ENCODE measurements at regions not wholly inside any gene's neighbourhood (a gene's known extent, or its start where the extent isn't known, plus 50 kb on each side); places are given as distances from the start of the nearest gene placed in this dataset.

DNA sequence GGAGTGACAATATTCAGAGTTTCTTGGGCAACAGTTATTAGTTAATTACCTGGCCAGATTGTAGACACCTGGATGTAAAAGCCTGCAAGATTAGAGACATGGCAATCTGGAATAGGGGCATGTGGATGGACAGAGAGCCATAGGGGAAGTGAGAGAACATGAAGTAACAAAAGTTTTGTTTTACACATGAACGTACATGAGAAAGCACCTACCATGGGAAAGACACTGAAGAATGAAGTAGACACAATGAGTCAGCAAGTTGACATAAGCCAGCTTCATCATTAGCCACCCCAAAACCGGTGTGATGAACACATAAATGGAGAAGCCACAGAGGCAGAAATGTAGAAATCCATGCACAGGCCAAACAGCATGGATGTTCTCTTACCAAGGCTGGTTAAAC lies 462.1 kb upstream of the C1orf87 start:
- Histone ChIP-seq H2BK15ac (ENCODE audit: low read length) (no peak overlapping the region), H3K27ac (ENCODE audit: low read depth, low read length) (no peak overlapping the region), H2AK5ac (ENCODE audit: low read depth, low read length) (no peak overlapping the region), H3K56ac (replicated peaks; ENCODE audit: insufficient read length, low read depth, low read length) (no peak overlapping the region), H3K23ac (ENCODE audit: insufficient read length) (no peak overlapping the region), H3K4me2 (ENCODE audit: insufficient read depth in 1 of 2, low read depth in 2 of 2, low read length in 2 of 2) (no peak overlapping the region), H2BK12ac (ENCODE audit: low read depth, low read length) (no peak overlapping the region), H3K9me3 (ENCODE audit: insufficient read depth in 2 of 2, low read depth in 1 of 2, low read length in 1 of 2) (no peaks in the 10 kb centered on the region), H3K79me1 (ENCODE audit: low read depth, low read length) (no peaks in the 10 kb centered on the region), H3K9ac (replicated peaks in 1 of 4; ENCODE audit: extremely low read depth in 1 of 4, low read depth in 3 of 4, low read length in 3 of 4) (no peak overlapping the region), H3K4ac (replicated peaks; ENCODE audit: insufficient read length, low read depth, low read length) (no peak overlapping the region), H4K5ac (ENCODE audit: insufficient read length, low read depth, low read length) (no peak overlapping the region), H2AFZ (ENCODE audit: low read length) (no peak overlapping the region), H3K18ac (ENCODE audit: extremely low read depth, low read length) (no peak overlapping the region), H4K8ac (ENCODE audit: extremely low read depth, insufficient read depth, low read length) (no peak overlapping the region), H4K20me1 (replicated peaks in 1 of 2; ENCODE audit: control insufficient read depth in 1 of 2, insufficient read depth in 2 of 2, low read length in 2 of 2) (no peaks in the 10 kb centered on the region), H3K23me2 (ENCODE audit: low read depth, low read length) (no peaks in the 10 kb centered on the region), H3K14ac (ENCODE audit: insufficient read length) (no peak overlapping the region), H3K27me3 (replicated peaks in 1 of 4; ENCODE audit: control insufficient read depth in 3 of 4, extremely low read depth in 1 of 4, insufficient read depth in 3 of 4, low read length in 3 of 4) (no peaks in the 10 kb centered on the region), H3K4me3 (ENCODE audit: extremely low read depth in 1 of 4, insufficient read depth in 2 of 4, low read depth in 3 of 4, low read length in 4 of 4) (no peak overlapping the region), H4K91ac (replicated peaks; ENCODE audit: insufficient read length, low read length) (no peak overlapping the region), H3K36me3 (ENCODE audit: control insufficient read depth in 2 of 4, insufficient read depth in 4 of 4, low read length in 3 of 4) (no peaks in the 10 kb centered on the region), H3K79me2 (ENCODE audit: control insufficient read depth in 1 of 2, insufficient read depth in 2 of 2, low read length in 2 of 2) (no peaks in the 10 kb centered on the region), H2BK20ac (ENCODE audit: low read length) (no peak overlapping the region), H2BK120ac (replicated peaks; ENCODE audit: low read depth, low read length) (no peak overlapping the region), H3K4me1 (replicated peaks in 1 of 4; ENCODE audit: control insufficient read depth in 3 of 4, insufficient read depth in 4 of 4, low read length in 3 of 4) (no peaks in the 10 kb centered on the region), H2BK5ac (ENCODE audit: low read depth, low read length) (no peak overlapping the region)
- POLR2A ChIA-PET (ENCODE audit: partially characterized antibody): no interaction called here
- CTCF ChIA-PET (ENCODE audit: partially characterized antibody): no interaction called here
- DNase-seq (ENCODE audit: low read depth in 1 of 2, low spot score in 2 of 2) (no peak), FAIRE-seq (no peak)
- WGBS, 2 experiments (ENCODE audit: extremely low coverage in 1 of 2, insufficient coverage in 1 of 2, insufficient read length in 1 of 2, insufficient replicate concordance in 2 of 2, low coverage in 1 of 2, low lambda C conversion rate in 2 of 2, missing lambda C conversion rate in 1 of 2): 82% methylated on average over 2 of the region's 2 CpGs; no CpG with 5 or more reads in 1 of the 2 experiments
- TF ChIP-seq SIN3A (conservative IDR thresholded peaks at IDR 0.05 in 1 of 2, IDR thresholded peaks at IDR 0.05 in 1 of 2; ENCODE audit: low read depth in 1 of 2, low read length in 2 of 2) (no peak), CTBP2 (IDR thresholded peaks at IDR 0.05; ENCODE audit: borderline replicate concordance, insufficient read depth, insufficient read length, low read length) (no peak), KDM5A (IDR thresholded peaks at IDR 0.05; ENCODE audit: low read length) (no peak), CEBPB (IDR thresholded peaks at IDR 0.05; ENCODE audit: low read depth, low read length) (no peak), ASH2L (IDR thresholded peaks at IDR 0.05; ENCODE audit: low read length) (no peak), HDAC6 (IDR thresholded peaks at IDR 0.05; ENCODE audit: low read depth, low read length) (no peak), BCL11A (IDR thresholded peaks at IDR 0.05; ENCODE audit: low read depth in 2 of 2, low read length in 2 of 2) (no peak), TAF7 (optimal IDR thresholded peaks at IDR 0.05; ENCODE audit: borderline replicate concordance, low read depth, low read length) (no peak), CHD1 (IDR thresholded peaks at IDR 0.05; ENCODE audit: low read depth, low read length) (no peak), SIRT6 (IDR thresholded peaks at IDR 0.05; ENCODE audit: low read length) (no peak)
- TF ChIP-seq, protein P1, sequence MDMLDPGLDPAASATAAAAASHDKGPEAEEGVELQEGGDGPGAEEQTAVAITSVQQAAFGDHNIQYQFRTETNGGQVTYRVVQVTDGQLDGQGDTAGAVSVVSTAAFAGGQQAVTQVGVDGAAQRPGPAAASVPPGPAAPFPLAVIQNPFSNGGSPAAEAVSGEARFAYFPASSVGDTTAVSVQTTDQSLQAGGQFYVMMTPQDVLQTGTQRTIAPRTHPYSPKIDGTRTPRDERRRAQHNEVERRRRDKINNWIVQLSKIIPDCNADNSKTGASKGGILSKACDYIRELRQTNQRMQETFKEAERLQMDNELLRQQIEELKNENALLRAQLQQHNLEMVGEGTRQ (IDR thresholded peaks at IDR 0.05; ENCODE audit: low read length): no peak
- TF ChIP-seq, protein P2, sequence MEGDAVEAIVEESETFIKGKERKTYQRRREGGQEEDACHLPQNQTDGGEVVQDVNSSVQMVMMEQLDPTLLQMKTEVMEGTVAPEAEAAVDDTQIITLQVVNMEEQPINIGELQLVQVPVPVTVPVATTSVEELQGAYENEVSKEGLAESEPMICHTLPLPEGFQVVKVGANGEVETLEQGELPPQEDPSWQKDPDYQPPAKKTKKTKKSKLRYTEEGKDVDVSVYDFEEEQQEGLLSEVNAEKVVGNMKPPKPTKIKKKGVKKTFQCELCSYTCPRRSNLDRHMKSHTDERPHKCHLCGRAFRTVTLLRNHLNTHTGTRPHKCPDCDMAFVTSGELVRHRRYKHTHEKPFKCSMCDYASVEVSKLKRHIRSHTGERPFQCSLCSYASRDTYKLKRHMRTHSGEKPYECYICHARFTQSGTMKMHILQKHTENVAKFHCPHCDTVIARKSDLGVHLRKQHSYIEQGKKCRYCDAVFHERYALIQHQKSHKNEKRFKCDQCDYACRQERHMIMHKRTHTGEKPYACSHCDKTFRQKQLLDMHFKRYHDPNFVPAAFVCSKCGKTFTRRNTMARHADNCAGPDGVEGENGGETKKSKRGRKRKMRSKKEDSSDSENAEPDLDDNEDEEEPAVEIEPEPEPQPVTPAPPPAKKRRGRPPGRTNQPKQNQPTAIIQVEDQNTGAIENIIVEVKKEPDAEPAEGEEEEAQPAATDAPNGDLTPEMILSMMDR (IDR thresholded peaks at IDR 0.05; ENCODE audit: control extremely low read depth in 1 of 3, insufficient read depth in 1 of 3, low read depth in 1 of 3, low read length in 3 of 3): no peak
